ENCODE measurements at regions not wholly inside any gene's neighbourhood (a gene's known extent, or its start where the extent isn't known, plus 50 kb on each side); places are given as distances from the start of the nearest gene placed in this dataset.
A peak's percentile ranks its signal among the peaks of the same experiment; 100 is the strongest.

GRCh38 chr2:180124273-180125139, 117.4 kb upstream of the CWC22 start:
- DNase-seq (ENCODE audit: low spot score in 2 of 2), result no peak
- peak; percentile 33 for ATAC-seq
- Mint-ChIP-seq H3K36me3 (no peaks in the 10 kb centered on the region), H3K4me3 (no peak overlapping the region), H3K9me3 (no peaks in the 10 kb centered on the region), H3K27ac (no peak overlapping the region), H3K4me1 (peaks cover 7% of the 10 kb centered on the region)

- DNase-seq (ENCODE audit: low spot score in 2 of 2) (no peak), ATAC-seq (no peak)
- Mint-ChIP-seq H3K4me1 (peaks cover 7% of the 10 kb centered on the region), H3K4me3 (no peak overlapping the region), H3K9me3 (no peaks in the 10 kb centered on the region), H3K27ac (no peak overlapping the region), H3K36me3 (no peaks in the 10 kb centered on the region)
Measured at GRCh38 chr2:180122874-180123273, 115.8 kb upstream of the CWC22 start.

- H3K9me3 Mint-ChIP-seq, result no peaks in the 10 kb centered on the region
- H3K27ac Mint-ChIP-seq, result no peak overlapping the region
- DNase-seq (ENCODE audit: low spot score in 2 of 2), result no peak
- no peak for ATAC-seq
- no peaks in the 10 kb centered on the region for H3K4me1 Mint-ChIP-seq
- no peak overlapping the region for H3K4me3 Mint-ChIP-seq
- no peaks in the 10 kb centered on the region for H3K36me3 Mint-ChIP-seq
Measured at GRCh38 chr2:180115675-180116074, 108.6 kb upstream of the CWC22 start.

- Mint-ChIP-seq H3K4me3 (no peak overlapping the region), H3K36me3 (no peaks in the 10 kb centered on the region), H3K4me1 (no peaks in the 10 kb centered on the region), H3K9me3 (no peaks in the 10 kb centered on the region), H3K27ac (no peak overlapping the region)
- no peak for ATAC-seq
- no peak for DNase-seq (ENCODE audit: low spot score in 2 of 2)
Measured at GRCh38 chr2:180115269-180115668, 108.2 kb upstream of the CWC22 start.

GRCh38 chr2:180111901-180112300, 104.8 kb upstream of the CWC22 start:
- no peak for DNase-seq (ENCODE audit: low spot score in 2 of 2)
- no peaks in the 10 kb centered on the region for H3K36me3 Mint-ChIP-seq
- H3K4me1 Mint-ChIP-seq, result no peaks in the 10 kb centered on the region
- ATAC-seq, result no peak
- H3K27ac Mint-ChIP-seq, result no peak overlapping the region
- H3K9me3 Mint-ChIP-seq, result no peaks in the 10 kb centered on the region
- H3K4me3 Mint-ChIP-seq, result no peak overlapping the region

GRCh38 chr2:180110469-180110868, 103.4 kb upstream of the CWC22 start:
- Mint-ChIP-seq H3K36me3 (no peaks in the 10 kb centered on the region), H3K27ac (no peak overlapping the region), H3K4me1 (no peaks in the 10 kb centered on the region), H3K9me3 (no peaks in the 10 kb centered on the region), H3K4me3 (no peak overlapping the region)
- DNase-seq (ENCODE audit: low spot score in 2 of 2) (no peak), ATAC-seq (no peak)

- DNase-seq (ENCODE audit: low spot score in 2 of 2) (no peak), ATAC-seq (no peak)
- Mint-ChIP-seq H3K36me3 (no peaks in the 10 kb centered on the region), H3K4me3 (no peak overlapping the region), H3K4me1 (no peaks in the 10 kb centered on the region), H3K27ac (no peak overlapping the region), H3K9me3 (no peaks in the 10 kb centered on the region)
Measured at GRCh38 chr2:180101846-180102245, 94.7 kb upstream of the CWC22 start.

GRCh38 chr2:180099308-180099707, 92.2 kb upstream of the CWC22 start:
- H3K36me3 Mint-ChIP-seq, result no peaks in the 10 kb centered on the region
- no peaks in the 10 kb centered on the region for H3K4me1 Mint-ChIP-seq
- no peak overlapping the region for H3K27ac Mint-ChIP-seq
- no peak overlapping the region for H3K4me3 Mint-ChIP-seq
- ATAC-seq (no peak), DNase-seq (ENCODE audit: low spot score in 2 of 2) (no peak)
- no peaks in the 10 kb centered on the region for H3K9me3 Mint-ChIP-seq

- no peak for DNase-seq (ENCODE audit: low spot score in 2 of 2)
- H3K36me3 Mint-ChIP-seq, result no peaks in the 10 kb centered on the region
- H3K27ac Mint-ChIP-seq, result no peak overlapping the region
- H3K4me3 Mint-ChIP-seq, result no peak overlapping the region
- ATAC-seq, result no peak
- peaks cover 6% of the 10 kb centered on the region for H3K9me3 Mint-ChIP-seq
- H3K4me1 Mint-ChIP-seq, result no peaks in the 10 kb centered on the region
Measured at GRCh38 chr2:180085144-180085543, 78.0 kb upstream of the CWC22 start.

GRCh38 chr2:180077295-180077906, 70.3 kb upstream of the CWC22 start:
- H3K9me3 Mint-ChIP-seq, result peaks cover 7% of the 10 kb centered on the region
- H3K36me3 Mint-ChIP-seq, result no peaks in the 10 kb centered on the region
- no peak overlapping the region for H3K27ac Mint-ChIP-seq
- no peaks in the 10 kb centered on the region for H3K4me1 Mint-ChIP-seq
- no peak overlapping the region for H3K4me3 Mint-ChIP-seq
- no peak for DNase-seq (ENCODE audit: low spot score in 2 of 2)
- ATAC-seq, result no peak

GRCh38 chr2:180075870-180076269, 68.8 kb upstream of the CWC22 start:
- no peaks in the 10 kb centered on the region for H3K4me1 Mint-ChIP-seq
- no peak overlapping the region for H3K27ac Mint-ChIP-seq
- no peak overlapping the region for H3K4me3 Mint-ChIP-seq
- peaks cover 4% of the 10 kb centered on the region for H3K9me3 Mint-ChIP-seq
- DNase-seq (ENCODE audit: low spot score in 2 of 2) (no peak), ATAC-seq (no peak)
- no peaks in the 10 kb centered on the region for H3K36me3 Mint-ChIP-seq

GRCh38 chr2:180071797-180072196, 64.7 kb upstream of the CWC22 start:
- ATAC-seq (no peak), DNase-seq (ENCODE audit: low spot score in 2 of 2) (no peak)
- peaks cover 7% of the 10 kb centered on the region for H3K9me3 Mint-ChIP-seq
- H3K4me1 Mint-ChIP-seq, result no peaks in the 10 kb centered on the region
- H3K4me3 Mint-ChIP-seq, result no peak overlapping the region
- H3K27ac Mint-ChIP-seq, result no peak overlapping the region
- H3K36me3 Mint-ChIP-seq, result no peaks in the 10 kb centered on the region

- Mint-ChIP-seq H3K4me3 (no peak overlapping the region), H3K36me3 (no peaks in the 10 kb centered on the region), H3K27ac (no peak overlapping the region), H3K9me3 (no peaks in the 10 kb centered on the region), H3K4me1 (no peaks in the 10 kb centered on the region)
- DNase-seq (ENCODE audit: low spot score in 2 of 2), result no peak
- ATAC-seq, result no peak
Measured at GRCh38 chr2:180063494-180064092, 56.5 kb upstream of the CWC22 start.

- DNase-seq (ENCODE audit: low spot score in 2 of 2), result no peak
- no peak overlapping the region for H3K4me3 Mint-ChIP-seq
- ATAC-seq, result no peak
- no peaks in the 10 kb centered on the region for H3K36me3 Mint-ChIP-seq
- H3K4me1 Mint-ChIP-seq, result no peaks in the 10 kb centered on the region
- no peak overlapping the region for H3K27ac Mint-ChIP-seq
- no peaks in the 10 kb centered on the region for H3K9me3 Mint-ChIP-seq
Measured at GRCh38 chr2:180062178-180062577, 55.1 kb upstream of the CWC22 start.

GRCh38 chr2:180061546-180061945, 54.4 kb upstream of the CWC22 start:
- ATAC-seq, result no peak
- Mint-ChIP-seq H3K27ac (no peak overlapping the region), H3K4me3 (no peak overlapping the region), H3K36me3 (no peaks in the 10 kb centered on the region), H3K9me3 (no peaks in the 10 kb centered on the region), H3K4me1 (no peaks in the 10 kb centered on the region)
- DNase-seq (ENCODE audit: low spot score in 2 of 2), result no peak

- no peak overlapping the region for H3K4me3 Mint-ChIP-seq
- ATAC-seq (no peak), DNase-seq (ENCODE audit: low spot score in 2 of 2) (no peak)
- H3K27ac Mint-ChIP-seq, result no peak overlapping the region
- H3K4me1 Mint-ChIP-seq, result no peaks in the 10 kb centered on the region
- H3K9me3 Mint-ChIP-seq, result no peaks in the 10 kb centered on the region
- no peaks in the 10 kb centered on the region for H3K36me3 Mint-ChIP-seq
Measured at GRCh38 chr2:180061085-180061484, 54.0 kb upstream of the CWC22 start.

Data from stimulated activated effector memory CD8-positive, alpha-beta T cell treated with anti-CD3 and anti-CD28 coated beads, Interleukin-12 subunit alpha, Interleukin-12 subunit beta, amount 100 ng/mL, for 72 hours (primary cell).